NCI-H2029 treated with DMSO at 0.1 percent for 48 hours (cell line): ENCODE measurements at regions not wholly inside any gene's neighbourhood (a gene's known extent, or its start where the extent isn't known, plus 50 kb on each side); places are given as distances from the start of the nearest gene placed in this dataset.

Experiments
- DNase-seq: peaks from one replicate; lab custom pipeline; 2025; lab: John Stamatoyannopoulos, UW

- no peak for DNase-seq
Measured at GRCh38 chr5:74424162-74424868, 216.2 kb downstream of the ENC1 start.

GRCh38 chr5:74423383-74423782, 217.1 kb downstream of the ENC1 start:
- DNase-seq = no peak

GRCh38 chr5:74422671-74423070, 217.9 kb downstream of the ENC1 start:
- DNase-seq = no peak

GRCh38 chr5:74422030-74422429, 218.5 kb downstream of the ENC1 start:
- no peak for DNase-seq

GRCh38 chr5:74421377-74421776, 219.2 kb downstream of the ENC1 start:
- DNase-seq = no peak

- DNase-seq = no peak
Measured at GRCh38 chr5:74420947-74421346, 219.6 kb downstream of the ENC1 start.

GRCh38 chr5:74420220-74420619, 220.3 kb downstream of the ENC1 start:
- no peak for DNase-seq

GRCh38 chr5:74419468-74419867, 221.1 kb downstream of the ENC1 start:
- DNase-seq = no peak

GRCh38 chr5:74418709-74419108, 221.8 kb downstream of the ENC1 start:
- DNase-seq = no peak

GRCh38 chr5:74418261-74418660, 222.3 kb downstream of the ENC1 start:
- DNase-seq = no peak

GRCh38 chr5:74415695-74416102, 224.8 kb downstream of the ENC1 start:
- DNase-seq = peak; percentile 78

- no peak for DNase-seq
Measured at GRCh38 chr5:74414228-74414627, 226.3 kb downstream of the ENC1 start.

GRCh38 chr5:74413403-74414048, 227.0 kb downstream of the ENC1 start:
- DNase-seq = no peak

GRCh38 chr5:74412066-74412465, 228.5 kb downstream of the ENC1 start:
- no peak for DNase-seq

- peak; percentile 72 for DNase-seq
Measured at GRCh38 chr5:74409712-74410111, 230.8 kb downstream of the ENC1 start.

GRCh38 chr5:74409166-74409706, 231.3 kb downstream of the ENC1 start:
- DNase-seq = peak; percentile 83

GRCh38 chr5:74408150-74409043, 232.1 kb downstream of the ENC1 start:
- peak; percentile 31 for DNase-seq

- no peak for DNase-seq
Measured at GRCh38 chr5:74407701-74408100, 232.8 kb downstream of the ENC1 start.

- no peak for DNase-seq
Measured at GRCh38 chr5:74406844-74407243, 233.7 kb downstream of the ENC1 start.

- DNase-seq = no peak
Measured at GRCh38 chr5:74405593-74405992, 234.9 kb downstream of the ENC1 start.

GRCh38 chr5:74404574-74405508, 235.7 kb downstream of the ENC1 start:
- DNase-seq = no peak
